ENCODE measurements at regions not wholly inside any gene's neighbourhood (a gene's known extent, or its start where the extent isn't known, plus 50 kb on each side); places are given as distances from the start of the nearest gene placed in this dataset.

- TF ChIP-seq CTCF (conservative IDR thresholded peaks at IDR 0.05 in 1 of 2, IDR thresholded peaks at IDR 0.05 in 1 of 2; ENCODE audit: extremely low read depth in 1 of 2, insufficient read depth in 1 of 2, low read depth in 1 of 2, low read length in 2 of 2) (no peak), EZH2 (IDR thresholded peaks at IDR 0.05; ENCODE audit: borderline replicate concordance, low read length) (no peak)
Observed at GRCh38 chr17:12231355-12231682, 210.6 kb downstream of the MAP2K4 start.

Data from mammary epithelial cell (primary cell).